Activated B cell treated with CpG ODN at 0.5 μM for 24 hours (primary cell): ENCODE measurements at regions not wholly inside any gene's neighbourhood (a gene's known extent, or its start where the extent isn't known, plus 50 kb on each side); places are given as distances from the start of the nearest gene placed in this dataset.
"Not testable (repeated sequence)": the region's sequence is repeated elsewhere in the genome, so short reads cannot be mapped to it uniquely, and the experiment has no call there.

Experiments
- ATAC-seq: fragments of 200-7000 bp; cut with Tn5 transposase; one replicate; pipeline ENCODE4 v1.10.0; 2021; ENCODE audit warnings: low read depth, mild to moderate bottlenecking, moderate library complexity
- CTCF ChIA-PET: fragments of 350-600 bp; sonication (Branson Sonifier 250); formaldehyde crosslinking; loops from one replicate; lab custom pipeline; 2021; ENCODE audit warnings: antibody characterized with exemption; lab: Charles Lee
- POLR2A ChIA-PET: fragments of 350-600 bp; sonication (Branson Sonifier 250); formaldehyde crosslinking; loops from one replicate; lab custom pipeline; 2021; ENCODE audit warnings: antibody characterized with exemption; lab: Charles Lee
- DNase-seq: peaks from one replicate; pipeline ENCODE4 v3.0.0; 2022
- H3K27ac Mint-ChIP-seq: one replicate; pipeline ENCODE4 v1.8.0; 2020; ENCODE audit warnings: mixed read lengths
- H3K27me3 Mint-ChIP-seq: one replicate; pipeline ENCODE4 v1.8.0; 2021; ENCODE audit warnings: mixed read lengths
- H3K36me3 Mint-ChIP-seq: one replicate; pipeline ENCODE4 v1.8.0; 2021; ENCODE audit warnings: low read depth, mixed read lengths
- H3K4me1 Mint-ChIP-seq: one replicate; pipeline ENCODE4 v1.8.0; 2021; ENCODE audit warnings: mixed read lengths
- H3K4me3 Mint-ChIP-seq: one replicate; pipeline ENCODE4 v1.8.0; 2020; ENCODE audit warnings: mild to moderate bottlenecking, mixed read lengths
- H3K9me3 Mint-ChIP-seq: one replicate; pipeline ENCODE4 v1.8.0; 2020; ENCODE audit warnings: mixed read lengths
- CTCF ChIP-seq: fragments of 200-600 bp; IDR thresholded peaks from one replicate; pipeline ENCODE4 v1.8.0; 2022; ENCODE audit warnings: antibody characterized with exemption, mild to moderate bottlenecking
- intact Hi-C: fragments of 100-400 bp; cut with micrococcal nuclease; formaldehyde crosslinking; loops from one replicate; pipeline ENCODE4 v1.15.1; 2024

DNA sequence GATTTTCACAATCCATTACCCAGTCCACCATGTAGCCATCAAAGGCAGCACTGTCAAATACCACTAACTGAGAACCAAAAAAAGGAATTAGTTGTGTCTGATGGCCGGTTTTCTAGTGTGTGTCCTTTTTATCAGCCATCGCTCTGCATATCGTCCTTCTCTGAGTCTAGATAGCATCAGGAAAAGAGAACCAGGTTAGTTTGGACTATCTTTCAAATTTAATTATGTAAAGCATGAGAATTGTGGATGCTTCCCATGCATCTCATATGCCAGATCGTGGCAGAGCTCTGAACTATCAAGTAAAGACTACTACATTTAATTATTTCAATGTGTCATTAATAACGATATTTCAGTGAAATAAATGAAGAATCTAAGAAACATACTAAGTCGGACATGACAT is 691.9 kb downstream of the FAM181B start:
- POLR2A ChIA-PET, result no interaction called here
- H3K36me3 Mint-ChIP-seq, result no peaks in the 10 kb centered on the region
- H3K4me3 Mint-ChIP-seq, result no peak overlapping the region
- no peak for TF ChIP-seq CTCF
- H3K9me3 Mint-ChIP-seq, result peaks cover 3% of the 10 kb centered on the region
- intact Hi-C loops, result no loop called here
- no peak overlapping the region for H3K27ac Mint-ChIP-seq
- no peaks in the 10 kb centered on the region for H3K27me3 Mint-ChIP-seq
- no peaks in the 10 kb centered on the region for H3K4me1 Mint-ChIP-seq
- ATAC-seq (no peak), DNase-seq (no peak)
- CTCF ChIA-PET, result no interaction called here

DNA sequence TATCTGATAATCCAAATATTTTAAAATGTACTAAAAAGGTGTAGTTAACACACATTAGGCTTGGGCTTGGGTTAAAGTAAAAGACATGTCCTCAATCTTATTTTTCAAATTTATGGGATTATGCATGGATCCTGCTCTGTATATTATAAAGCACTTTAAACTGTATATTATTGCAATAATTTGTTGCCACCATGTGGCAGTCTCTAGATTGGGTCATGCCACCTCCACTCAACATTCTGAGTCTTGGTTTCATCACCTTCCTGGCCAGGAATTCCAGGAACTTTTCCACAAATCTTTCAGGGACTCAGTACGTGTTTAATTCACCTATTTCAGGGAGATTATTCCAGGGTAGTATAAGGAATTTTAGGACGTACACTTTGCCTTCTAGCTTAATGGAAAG is 695.5 kb downstream of the FAM181B start:
- Mint-ChIP-seq H3K4me3 (no peak overlapping the region), H3K27ac (no peak overlapping the region), H3K9me3 (no peaks in the 10 kb centered on the region), H3K4me1 (no peaks in the 10 kb centered on the region), H3K36me3 (no peaks in the 10 kb centered on the region), H3K27me3 (no peaks in the 10 kb centered on the region)
- intact Hi-C loops, result loop anchor here (1.0 kb wide), 1 partner anchor 394 kb away; no protein-coding TSS in a partner anchor
- TF ChIP-seq CTCF, result no peak
- ChIA-PET POLR2A (no interaction called here), CTCF (no interaction called here)
- no peak for DNase-seq
- ATAC-seq, result no peak

- no peak overlapping the region for H3K4me3 Mint-ChIP-seq
- no peak for TF ChIP-seq CTCF
- ChIA-PET CTCF (no interaction called here), POLR2A (no interaction called here)
- ATAC-seq, result no peak
- no peaks in the 10 kb centered on the region for H3K36me3 Mint-ChIP-seq
- H3K27ac Mint-ChIP-seq, result no peak overlapping the region
- H3K27me3 Mint-ChIP-seq, result no peaks in the 10 kb centered on the region
- intact Hi-C loops, result no loop called here
- no peaks in the 10 kb centered on the region for H3K9me3 Mint-ChIP-seq
- no peak for DNase-seq
- H3K4me1 Mint-ChIP-seq, result no peaks in the 10 kb centered on the region
These were observed 699.1 kb downstream of the FAM181B start for GRCh38 chr11:82034527-82034926.

DNA sequence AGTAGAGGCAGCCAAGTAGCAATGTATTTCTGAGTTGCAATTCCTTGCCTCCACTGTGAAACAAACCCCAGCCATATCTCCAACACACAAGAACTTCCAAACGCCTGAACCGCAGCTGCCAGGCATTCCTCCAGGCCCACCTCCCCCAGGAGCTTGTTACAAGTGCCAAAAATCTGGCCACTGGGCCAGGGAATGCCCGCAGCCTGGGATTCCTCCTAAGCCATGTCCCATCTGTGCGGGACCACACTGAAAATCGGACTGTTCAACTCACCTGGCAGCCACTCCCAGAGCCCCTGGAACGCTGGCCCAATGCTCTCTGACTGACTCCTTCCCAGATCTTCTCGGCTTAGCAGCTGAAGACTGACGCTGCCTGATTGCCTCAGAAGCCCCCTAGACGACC is 706.3 kb downstream of the FAM181B start:
- intact Hi-C loops, H3K4me3 Mint-ChIP-seq, H3K4me1 Mint-ChIP-seq, H3K27ac Mint-ChIP-seq, H3K27me3 Mint-ChIP-seq, DNase-seq, H3K9me3 Mint-ChIP-seq, ATAC-seq, CTCF ChIA-PET, POLR2A ChIA-PET, H3K36me3 Mint-ChIP-seq: not testable (repeated sequence)

DNA sequence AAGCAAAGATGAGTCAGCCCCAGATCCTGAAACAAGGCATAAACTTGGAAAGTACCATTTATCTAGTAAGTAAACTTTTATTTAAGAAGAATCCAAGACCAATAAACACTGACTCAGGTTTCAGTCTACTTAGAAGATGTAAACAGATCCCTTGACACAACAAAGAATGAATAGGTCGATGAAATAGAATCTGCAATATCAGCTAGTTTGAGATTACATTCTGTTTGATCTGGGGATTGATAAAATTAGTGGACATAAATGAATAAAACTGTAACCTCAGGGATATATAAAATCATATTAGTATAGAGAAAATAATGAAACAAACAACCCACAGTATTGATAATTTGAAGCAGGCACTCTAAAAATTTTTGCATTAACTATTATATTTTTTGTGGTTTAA is 708.9 kb downstream of the FAM181B start:
- no peak overlapping the region for H3K27ac Mint-ChIP-seq
- POLR2A ChIA-PET, result no interaction called here
- intact Hi-C loops, result no loop called here

More for the DNA sequence above, 708.9 kb downstream of the FAM181B start:
- no peak overlapping the region for H3K4me3 Mint-ChIP-seq
- no peak for ATAC-seq
- no peaks in the 10 kb centered on the region for H3K9me3 Mint-ChIP-seq
- no peaks in the 10 kb centered on the region for H3K4me1 Mint-ChIP-seq
- no peak for TF ChIP-seq CTCF
- no peaks in the 10 kb centered on the region for H3K36me3 Mint-ChIP-seq
- DNase-seq, result no peak
- no peaks in the 10 kb centered on the region for H3K27me3 Mint-ChIP-seq
- CTCF ChIA-PET, result no interaction called here
